B cell (primary cell): ENCODE measurements at regions not wholly inside any gene's neighbourhood (a gene's known extent, or its start where the extent isn't known, plus 50 kb on each side); places are given as distances from the start of the nearest gene placed in this dataset.

Experiments used
- CTCF ChIP-seq: fragments of 200-600 bp; IDR thresholded peaks from one replicate; pipeline ENCODE4 v1.8.0; 2022; ENCODE audit warnings: antibody characterized with exemption, mild to moderate bottlenecking
- EZH2 ChIP-seq: IDR thresholded peaks from 2 replicates; pipeline ENCODE4 v1.6.1; 2012; ENCODE audit warnings: borderline replicate concordance, low read depth, mild to moderate bottlenecking, moderate library complexity, low read length; ENCODE audit not compliant: insufficient read depth, poor library complexity, severe bottlenecking

- no peak for TF ChIP-seq CTCF
- TF ChIP-seq EZH2, result no peak
Measured at GRCh38 chr5:30693326-30693725, 500.2 kb upstream of the CDH6 start.
